ENCODE measurements at regions not wholly inside any gene's neighbourhood (a gene's known extent, or its start where the extent isn't known, plus 50 kb on each side); places are given as distances from the start of the nearest gene placed in this dataset.
A peak's percentile ranks its signal among the peaks of the same experiment; 100 is the strongest.

GRCh38 chr13:104987621-104988020 is 1547.8 kb downstream of the EFNB2 start:
- TF ChIP-seq POLR2A (IDR thresholded peaks at IDR 0.05; ENCODE audit: low read depth) = no peak
- H3K36me3 ChIP-seq = no peaks in the 10 kb centered on the region
- WGBS = 83% methylated on average over 5 of the region's 5 CpGs
- H3K27me3 ChIP-seq = no peaks in the 10 kb centered on the region
- intact Hi-C loops (cut with DNase I) = no loop called here
- H3K4me3 ChIP-seq = no peak overlapping the region
- no peaks in the 10 kb centered on the region for H3K9me3 ChIP-seq
- peaks cover 0 to 13% (median 9%) of the 10 kb centered on the region in 4 donors for H3K4me1 ChIP-seq
- no peak for DNase-seq (ENCODE audit: extremely low spot score)
- H3K27ac ChIP-seq (replicated peaks in 1 of 4) = no peak overlapping the region

GRCh38 chr13:104984296-104984818 is 1551.1 kb downstream of the EFNB2 start:
- Histone ChIP-seq H3K27me3 (no peaks in the 10 kb centered on the region), H3K27ac (replicated peaks in 1 of 4) (peak overlapping the region in 1 of 4 donors; percentile 7), H3K9me3 (no peaks in the 10 kb centered on the region), H3K4me1 (peaks cover 0 to 13% (median 9%) of the 10 kb centered on the region in 4 donors), H3K36me3 (no peaks in the 10 kb centered on the region), H3K4me3 (no peak overlapping the region)
- DNase-seq (ENCODE audit: extremely low spot score) = no peak
- TF ChIP-seq CTCF (IDR thresholded peaks at IDR 0.05) (no peak), POLR2AphosphoS5 (IDR thresholded peaks at IDR 0.05) (no peak), POLR2A (IDR thresholded peaks at IDR 0.05; ENCODE audit: low read depth) (no peak), EP300 (IDR thresholded peaks at IDR 0.05) (no peak)
- intact Hi-C loops (cut with DNase I) = no loop called here
- 7% methylated on average over 2 of the region's 2 CpGs for WGBS

- no peak overlapping the region for H3K27ac ChIP-seq (replicated peaks in 1 of 4)
- intact Hi-C loops (cut with DNase I) = no loop called here
- no peak overlapping the region for H3K4me3 ChIP-seq
- TF ChIP-seq EP300 (IDR thresholded peaks at IDR 0.05) (no peak), CTCF (IDR thresholded peaks at IDR 0.05) (no peak), POLR2AphosphoS5 (IDR thresholded peaks at IDR 0.05) (no peak), POLR2A (IDR thresholded peaks at IDR 0.05; ENCODE audit: low read depth) (no peak)
- no peaks in the 10 kb centered on the region for H3K27me3 ChIP-seq
- H3K36me3 ChIP-seq = no peaks in the 10 kb centered on the region
- H3K4me1 ChIP-seq = peaks cover 0 to 13% (median 9%) of the 10 kb centered on the region in 4 donors
- H3K9me3 ChIP-seq = no peaks in the 10 kb centered on the region
- WGBS = 69% methylated on average over 1 of the region's 1 CpG
- DNase-seq (ENCODE audit: extremely low spot score) = no peak
Observed at GRCh38 chr13:104983601-104984000, 1551.9 kb downstream of the EFNB2 start.

GRCh38 chr13:104980586-104980985 is 1554.9 kb downstream of the EFNB2 start:
- TF ChIP-seq CTCF (IDR thresholded peaks at IDR 0.05) (no peak), EP300 (IDR thresholded peaks at IDR 0.05) (no peak), POLR2AphosphoS5 (IDR thresholded peaks at IDR 0.05) (no peak), POLR2A (IDR thresholded peaks at IDR 0.05; ENCODE audit: low read depth) (no peak)
- Histone ChIP-seq H3K4me1 (peaks cover 0 to 13% (median 9%) of the 10 kb centered on the region in 4 donors), H3K4me3 (no peak overlapping the region), H3K9me3 (no peaks in the 10 kb centered on the region), H3K27ac (replicated peaks in 1 of 4) (no peak overlapping the region), H3K36me3 (no peaks in the 10 kb centered on the region), H3K27me3 (no peaks in the 10 kb centered on the region)
- WGBS = 77% methylated on average over 2 of the region's 2 CpGs
- no peak for DNase-seq (ENCODE audit: extremely low spot score)
- intact Hi-C loops (cut with DNase I) = no loop called here

- TF ChIP-seq EP300 (IDR thresholded peaks at IDR 0.05) = no peak
- no peak for TF ChIP-seq POLR2A (IDR thresholded peaks at IDR 0.05; ENCODE audit: low read depth)
- no peak for TF ChIP-seq CTCF (IDR thresholded peaks at IDR 0.05)
- no peak for TF ChIP-seq POLR2AphosphoS5 (IDR thresholded peaks at IDR 0.05)
- H3K27ac ChIP-seq (replicated peaks in 1 of 4) = no peak overlapping the region
- H3K9me3 ChIP-seq = no peaks in the 10 kb centered on the region
- H3K27me3 ChIP-seq = no peaks in the 10 kb centered on the region
- H3K4me3 ChIP-seq = no peak overlapping the region
- 55% methylated on average over 4 of the region's 4 CpGs for WGBS
- no peak for DNase-seq (ENCODE audit: extremely low spot score)
- H3K4me1 ChIP-seq = peaks cover 0 to 10% (median 6%) of the 10 kb centered on the region in 4 donors
- H3K36me3 ChIP-seq = no peaks in the 10 kb centered on the region
- intact Hi-C loops (cut with DNase I) = no loop called here
Observed at GRCh38 chr13:104979281-104980030, 1556.0 kb downstream of the EFNB2 start.

All from esophagus muscularis mucosa (tissue), 4 donors.